ENCODE measurements at regions not wholly inside any gene's neighbourhood (a gene's known extent, or its start where the extent isn't known, plus 50 kb on each side); places are given as distances from the start of the nearest gene placed in this dataset.

- Mint-ChIP-seq H3K4me3 (no peak overlapping the region), H3K27ac (no peak overlapping the region), H3K36me3 (no peaks in the 10 kb centered on the region), H3K9me3 (no peaks in the 10 kb centered on the region), H3K27me3 (ENCODE audit: insufficient read depth, low read depth) (no peaks in the 10 kb centered on the region), H3K4me1 (peaks cover 2% of the 10 kb centered on the region)
- no peaks in the 10 kb centered on the region for H3K36me3 ChIP-seq
- DNase-seq (ENCODE audit: low spot score) = peak; percentile 56
- H2AFZ ChIP-seq (replicated peaks) = no peak overlapping the region
- TF ChIP-seq CTCF (IDR thresholded peaks at IDR 0.05) (peak; percentile 73), EZH2 (IDR thresholded peaks at IDR 0.05) (no peak)
- no peak overlapping the region for H3K27ac ChIP-seq
- no peaks in the 10 kb centered on the region for H3K9me3 ChIP-seq (ENCODE audit: low read depth)
- H3K4me1 ChIP-seq = peaks cover 5% of the 10 kb centered on the region
- no peaks in the 10 kb centered on the region for H3F3A ChIP-seq (ENCODE audit: low read depth)
- H3K27me3 ChIP-seq = no peaks in the 10 kb centered on the region
- no peaks in the 10 kb centered on the region for H3K79me2 ChIP-seq (ENCODE audit: low read depth)
- H4K20me1 ChIP-seq (ENCODE audit: low read depth) = no peaks in the 10 kb centered on the region
- no peak overlapping the region for H3K9ac ChIP-seq
- H3K4me3 ChIP-seq = no peak overlapping the region
- H3K4me2 ChIP-seq = no peak overlapping the region
These were observed 109.5 kb upstream of the KCNAB1 start for GRCh38 chr3:156010829-156011228.

- no peaks in the 10 kb centered on the region for H3K36me3 Mint-ChIP-seq
- no peak overlapping the region for H3K4me2 ChIP-seq
- no peaks in the 10 kb centered on the region for H4K20me1 ChIP-seq (ENCODE audit: low read depth)
- H3K9me3 Mint-ChIP-seq = no peaks in the 10 kb centered on the region
- H3K27ac Mint-ChIP-seq = no peak overlapping the region
- peaks cover 18% of the 10 kb centered on the region for H3K4me1 Mint-ChIP-seq
- no peaks in the 10 kb centered on the region for H3K27me3 Mint-ChIP-seq (ENCODE audit: insufficient read depth, low read depth)
- H2AFZ ChIP-seq (replicated peaks) = no peak overlapping the region
- TF ChIP-seq CTCF (IDR thresholded peaks at IDR 0.05) = no peak
- H3K27me3 ChIP-seq = no peaks in the 10 kb centered on the region
- no peak overlapping the region for H3K4me3 Mint-ChIP-seq
- H3K36me3 ChIP-seq = no peaks in the 10 kb centered on the region
- no peaks in the 10 kb centered on the region for H3K9me3 ChIP-seq (ENCODE audit: low read depth)
- H3F3A ChIP-seq (ENCODE audit: low read depth) = peaks cover 5% of the 10 kb centered on the region
- no peak for DNase-seq (ENCODE audit: low spot score)
- no peak overlapping the region for H3K4me3 ChIP-seq
- H3K4me1 ChIP-seq = peaks cover 8% of the 10 kb centered on the region
- H3K79me2 ChIP-seq (ENCODE audit: low read depth) = no peaks in the 10 kb centered on the region
- no peak overlapping the region for H3K27ac ChIP-seq
- no peak overlapping the region for H3K9ac ChIP-seq
These were observed 105.9 kb upstream of the KCNAB1 start for GRCh38 chr3:156014489-156014888.

GRCh38 chr3:156016902-156017301 lies 103.5 kb upstream of the KCNAB1 start:
- H3K27ac ChIP-seq = no peak overlapping the region
- no peak for DNase-seq (ENCODE audit: low spot score)
- H3K36me3 ChIP-seq = no peaks in the 10 kb centered on the region
- no peaks in the 10 kb centered on the region for H4K20me1 ChIP-seq (ENCODE audit: low read depth)
- no peak for TF ChIP-seq EZH2 (IDR thresholded peaks at IDR 0.05)
- no peak for TF ChIP-seq EZH2phosphoT487 (IDR thresholded peaks at IDR 0.05)
- TF ChIP-seq CTCF (IDR thresholded peaks at IDR 0.05) = no peak
- H3K27me3 ChIP-seq = no peaks in the 10 kb centered on the region
- H3F3A ChIP-seq (ENCODE audit: low read depth) = peaks cover 5% of the 10 kb centered on the region
- H3K9ac ChIP-seq = no peak overlapping the region
- H3K4me3 ChIP-seq = no peak overlapping the region
- no peak overlapping the region for H2AFZ ChIP-seq (replicated peaks)
- H3K79me2 ChIP-seq (ENCODE audit: low read depth) = no peaks in the 10 kb centered on the region
- no peaks in the 10 kb centered on the region for H3K9me3 ChIP-seq (ENCODE audit: low read depth)
- H3K4me2 ChIP-seq = no peak overlapping the region
- Mint-ChIP-seq H3K4me3 (no peak overlapping the region), H3K4me1 (peaks cover 18% of the 10 kb centered on the region), H3K36me3 (no peaks in the 10 kb centered on the region), H3K27me3 (ENCODE audit: insufficient read depth, low read depth) (no peaks in the 10 kb centered on the region), H3K27ac (peak overlapping the region; percentile 29), H3K9me3 (no peaks in the 10 kb centered on the region)
- peaks cover 8% of the 10 kb centered on the region for H3K4me1 ChIP-seq
